Neural cell (in vitro differentiated cells): ENCODE measurements at regions not wholly inside any gene's neighbourhood (a gene's known extent, or its start where the extent isn't known, plus 50 kb on each side); places are given as distances from the start of the nearest gene placed in this dataset.
A peak's percentile ranks its signal among the peaks of the same experiment; 100 is the strongest.

ENCODE experiments used
- H2AFZ ChIP-seq: fragments of 200-600, 300-800 bp; sonication (generic), shearing (Covaris generic); 2 replicates; pipeline ENCODE4 v1.6.0; 2014; ENCODE audit warnings: low read depth, mild to moderate bottlenecking, antibody characterized with exemption, low read length, moderate library complexity
- H3F3A ChIP-seq: fragments of 200-600 bp; shearing (Covaris generic); 2 replicates; pipeline ENCODE4 v1.6.1; 2016; ENCODE audit warnings: mild to moderate bottlenecking, moderate library complexity, mixed read lengths, antibody characterized with exemption, low read length; ENCODE audit not compliant: insufficient read depth, poor library complexity, severe bottlenecking
- H3K27ac ChIP-seq: fragments of 200-600, 300-800 bp; sonication (generic), shearing (Covaris generic); 2 replicates; pipeline ENCODE4 v1.5.1; 2014; ENCODE audit warnings: mild to moderate bottlenecking, low read length, moderate library complexity
- H3K27me3 ChIP-seq: fragments of 300-800, 200-600 bp; sonication (generic), shearing (Covaris generic); 2 replicates; pipeline ENCODE4 v1.6.0; 2014; ENCODE audit warnings: mild to moderate bottlenecking, low read depth, low read length, moderate library complexity; ENCODE audit not compliant: insufficient read depth
- H3K36me3 ChIP-seq: fragments of 300-800, 200-600 bp; sonication (generic), shearing (Covaris generic); 2 replicates; pipeline ENCODE4 v1.5.1; 2014; ENCODE audit warnings: mild to moderate bottlenecking, antibody characterized with exemption, low read length, moderate library complexity; ENCODE audit not compliant: insufficient read depth
- H3K4me2 ChIP-seq: fragments of 300-800, 200-600 bp; sonication (generic), shearing (Covaris generic); 2 replicates; pipeline ENCODE4 v1.6.0; 2014; ENCODE audit warnings: mild to moderate bottlenecking, low read length
- H3K4me3 ChIP-seq: fragments of 300-800, 200-600 bp; sonication (generic), shearing (Covaris generic); 2 replicates; pipeline ENCODE4 v1.5.1; 2014; ENCODE audit warnings: mild to moderate bottlenecking, low read length, moderate library complexity
- H3K79me2 ChIP-seq: fragments of 200-600 bp; shearing (Covaris generic); replicated peaks from 2 replicates; pipeline ENCODE4 v1.6.0; 2014; ENCODE audit warnings: mild to moderate bottlenecking, low read length, moderate library complexity; ENCODE audit not compliant: insufficient read depth
- H3K9ac ChIP-seq: fragments of 300-800, 200-600 bp; sonication (generic), shearing (Covaris generic); 2 replicates; pipeline ENCODE4 v1.6.1; 2016; ENCODE audit warnings: mild to moderate bottlenecking, low read length, mixed read lengths
- H3K9me2 ChIP-seq: fragments of 200-600 bp; shearing (Covaris generic); 2 replicates; pipeline ENCODE4 v1.6.1; 2016; ENCODE audit warnings: mild to moderate bottlenecking, low read length, mixed read lengths; ENCODE audit not compliant: insufficient read depth
- H3K9me3 ChIP-seq: fragments of 200-600, 300-800 bp; sonication (generic), shearing (Covaris generic); 2 replicates; pipeline ENCODE4 v1.6.1; 2016; ENCODE audit warnings: mild to moderate bottlenecking, mixed run types, low read length, moderate library complexity, mixed read lengths
- H4K20me1 ChIP-seq: fragments of 200-600 bp; shearing (Covaris generic); 2 replicates; pipeline ENCODE4 v1.6.1; 2016; ENCODE audit warnings: mild to moderate bottlenecking, mixed run types; ENCODE audit not compliant: insufficient read depth
- EP300 ChIP-seq: fragments of 450-650 bp; conservative IDR thresholded peaks from 2 replicates; pipeline ENCODE4 v1.6.1; 2014; ENCODE audit warnings: antibody characterized with exemption, mild to moderate bottlenecking, moderate library complexity; ENCODE audit not compliant: poor library complexity, severe bottlenecking
- EZH2 ChIP-seq: fragments of 200-600, 300-800 bp; shearing (Covaris generic), sonication (generic); IDR thresholded peaks from 2 replicates; pipeline ENCODE4 v1.6.1; 2014; ENCODE audit warnings: antibody characterized with exemption, low read length, borderline replicate concordance, mild to moderate bottlenecking; ENCODE audit not compliant: insufficient read depth, poor library complexity, severe bottlenecking
- MXI1 ChIP-seq: fragments of 450-650 bp; conservative IDR thresholded peaks from 2 replicates; pipeline ENCODE4 v1.6.1; 2014; ENCODE audit warnings: antibody characterized with exemption, mild to moderate bottlenecking; ENCODE audit not compliant: poor library complexity, severe bottlenecking
- POLR2AphosphoS5 ChIP-seq: IDR thresholded peaks from 2 replicates; pipeline ENCODE4 v1.6.1; 2012
- RAD21 ChIP-seq: fragments of 450-650 bp; conservative IDR thresholded peaks from 2 replicates; pipeline ENCODE4 v1.6.1; 2014; ENCODE audit warnings: antibody characterized with exemption, mild to moderate bottlenecking, moderate library complexity
- REST ChIP-seq: IDR thresholded peaks from 2 replicates; pipeline ENCODE4 v1.6.1; 2012; ENCODE audit warnings: borderline replicate concordance
- SMC3 ChIP-seq: fragments of 450-650 bp; conservative IDR thresholded peaks from 2 replicates; pipeline ENCODE4 v1.6.1; 2014; ENCODE audit warnings: antibody characterized with exemption, mild to moderate bottlenecking, moderate library complexity; ENCODE audit not compliant: poor library complexity
- TAF1 ChIP-seq: IDR thresholded peaks from 2 replicates; pipeline ENCODE4 v1.6.1; 2012; ENCODE audit warnings: low read depth
- TF ChIP-seq, protein P1 (sequence below): fragments of 450-650 bp; IDR thresholded peaks from 2 replicates; pipeline ENCODE4 v1.5.1; 2014; ENCODE audit warnings: antibody characterized with exemption, mild to moderate bottlenecking, moderate library complexity; ENCODE audit not compliant: poor library complexity, severe bottlenecking

GRCh38 chr7:81031996-81032395 lies 113.1 kb upstream of the SEMA3C start:
- Histone ChIP-seq H3K4me2 (no peak overlapping the region), H3K36me3 (no peaks in the 10 kb centered on the region), H3K79me2 (no peaks in the 10 kb centered on the region), H3K9me2 (no peaks in the 10 kb centered on the region), H3K27ac (peak overlapping the region; percentile 93), H3K4me3 (no peak overlapping the region), H3K27me3 (no peaks in the 10 kb centered on the region), H3F3A (peaks cover 8% of the 10 kb centered on the region), H3K9me3 (no peaks in the 10 kb centered on the region), H4K20me1 (no peaks in the 10 kb centered on the region), H3K9ac (no peak overlapping the region), H2AFZ (no peak overlapping the region)
- no peak for TF ChIP-seq RAD21
- TF ChIP-seq, protein P1, sequence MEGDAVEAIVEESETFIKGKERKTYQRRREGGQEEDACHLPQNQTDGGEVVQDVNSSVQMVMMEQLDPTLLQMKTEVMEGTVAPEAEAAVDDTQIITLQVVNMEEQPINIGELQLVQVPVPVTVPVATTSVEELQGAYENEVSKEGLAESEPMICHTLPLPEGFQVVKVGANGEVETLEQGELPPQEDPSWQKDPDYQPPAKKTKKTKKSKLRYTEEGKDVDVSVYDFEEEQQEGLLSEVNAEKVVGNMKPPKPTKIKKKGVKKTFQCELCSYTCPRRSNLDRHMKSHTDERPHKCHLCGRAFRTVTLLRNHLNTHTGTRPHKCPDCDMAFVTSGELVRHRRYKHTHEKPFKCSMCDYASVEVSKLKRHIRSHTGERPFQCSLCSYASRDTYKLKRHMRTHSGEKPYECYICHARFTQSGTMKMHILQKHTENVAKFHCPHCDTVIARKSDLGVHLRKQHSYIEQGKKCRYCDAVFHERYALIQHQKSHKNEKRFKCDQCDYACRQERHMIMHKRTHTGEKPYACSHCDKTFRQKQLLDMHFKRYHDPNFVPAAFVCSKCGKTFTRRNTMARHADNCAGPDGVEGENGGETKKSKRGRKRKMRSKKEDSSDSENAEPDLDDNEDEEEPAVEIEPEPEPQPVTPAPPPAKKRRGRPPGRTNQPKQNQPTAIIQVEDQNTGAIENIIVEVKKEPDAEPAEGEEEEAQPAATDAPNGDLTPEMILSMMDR = no peak
- no peak for TF ChIP-seq EP300
- no peak for TF ChIP-seq TAF1
- TF ChIP-seq EZH2 = no peak
- no peak for TF ChIP-seq SMC3
- no peak for TF ChIP-seq REST
- no peak for TF ChIP-seq POLR2AphosphoS5

DNA sequence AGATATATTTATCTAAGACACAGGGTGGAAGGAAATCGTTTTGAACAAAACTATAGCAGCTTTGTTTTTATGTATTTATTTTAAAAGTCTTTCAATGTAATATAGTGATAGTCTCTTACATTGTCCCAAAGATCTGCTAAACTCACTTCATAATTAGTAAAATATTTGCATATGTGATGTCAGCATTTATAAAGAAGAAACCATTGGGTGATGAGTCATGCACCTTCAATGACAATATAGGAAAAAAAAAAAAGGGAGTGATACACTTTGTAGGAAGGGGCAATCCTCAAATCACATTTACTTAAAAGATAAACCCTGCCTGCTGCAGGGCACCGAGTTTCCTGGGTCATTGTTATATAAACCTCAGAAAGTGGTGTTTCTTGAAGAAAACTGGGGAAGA lies 112.4 kb upstream of the SEMA3C start:
- Histone ChIP-seq H3K27me3 (no peaks in the 10 kb centered on the region), H3K4me3 (no peak overlapping the region), H3K9ac (no peak overlapping the region), H4K20me1 (no peaks in the 10 kb centered on the region), H3K36me3 (no peaks in the 10 kb centered on the region), H3K9me2 (no peaks in the 10 kb centered on the region), H3K27ac (peak overlapping the region; percentile 93), H3F3A (peaks cover 8% of the 10 kb centered on the region), H3K79me2 (no peaks in the 10 kb centered on the region), H3K4me2 (no peak overlapping the region), H2AFZ (no peak overlapping the region), H3K9me3 (no peaks in the 10 kb centered on the region)
- TF ChIP-seq MXI1 = no peak

- Histone ChIP-seq H4K20me1 (no peaks in the 10 kb centered on the region), H3K4me2 (no peak overlapping the region), H2AFZ (no peak overlapping the region), H3K27ac (peak overlapping the region; percentile 93), H3K9me2 (no peaks in the 10 kb centered on the region), H3K27me3 (no peaks in the 10 kb centered on the region), H3K79me2 (no peaks in the 10 kb centered on the region), H3K36me3 (no peaks in the 10 kb centered on the region), H3K9ac (peak overlapping the region; percentile 61), H3K9me3 (no peaks in the 10 kb centered on the region), H3K4me3 (peak overlapping the region; percentile 54), H3F3A (peaks cover 8% of the 10 kb centered on the region)
- no peak for TF ChIP-seq SMC3
- no peak for TF ChIP-seq TAF1
Observed at GRCh38 chr7:81030472-81030871, 111.6 kb upstream of the SEMA3C start.
